ENCODE measurements at regions not wholly inside any gene's neighbourhood (a gene's known extent, or its start where the extent isn't known, plus 50 kb on each side); places are given as distances from the start of the nearest gene placed in this dataset.

DNA sequence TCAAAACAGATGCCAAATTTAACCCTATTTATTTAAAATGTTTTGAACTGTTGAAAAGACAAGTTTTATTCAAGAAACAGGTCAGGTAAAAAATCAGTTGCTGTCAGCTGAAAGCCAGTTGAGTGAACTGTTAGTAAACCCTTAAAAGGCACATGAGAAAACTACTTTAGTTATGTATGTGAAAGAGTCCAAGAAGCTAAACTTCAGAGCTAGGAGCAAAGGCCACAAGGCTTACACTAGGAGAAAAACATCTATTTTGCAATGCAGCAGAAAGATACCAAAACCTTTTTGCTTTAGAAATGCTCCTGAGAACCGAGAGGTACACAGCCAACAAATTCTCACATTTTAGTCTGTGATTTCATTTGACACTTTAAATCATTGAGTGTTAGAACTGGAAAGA is 375.2 kb downstream of the FSCB start:
- TF ChIP-seq, protein P1, sequence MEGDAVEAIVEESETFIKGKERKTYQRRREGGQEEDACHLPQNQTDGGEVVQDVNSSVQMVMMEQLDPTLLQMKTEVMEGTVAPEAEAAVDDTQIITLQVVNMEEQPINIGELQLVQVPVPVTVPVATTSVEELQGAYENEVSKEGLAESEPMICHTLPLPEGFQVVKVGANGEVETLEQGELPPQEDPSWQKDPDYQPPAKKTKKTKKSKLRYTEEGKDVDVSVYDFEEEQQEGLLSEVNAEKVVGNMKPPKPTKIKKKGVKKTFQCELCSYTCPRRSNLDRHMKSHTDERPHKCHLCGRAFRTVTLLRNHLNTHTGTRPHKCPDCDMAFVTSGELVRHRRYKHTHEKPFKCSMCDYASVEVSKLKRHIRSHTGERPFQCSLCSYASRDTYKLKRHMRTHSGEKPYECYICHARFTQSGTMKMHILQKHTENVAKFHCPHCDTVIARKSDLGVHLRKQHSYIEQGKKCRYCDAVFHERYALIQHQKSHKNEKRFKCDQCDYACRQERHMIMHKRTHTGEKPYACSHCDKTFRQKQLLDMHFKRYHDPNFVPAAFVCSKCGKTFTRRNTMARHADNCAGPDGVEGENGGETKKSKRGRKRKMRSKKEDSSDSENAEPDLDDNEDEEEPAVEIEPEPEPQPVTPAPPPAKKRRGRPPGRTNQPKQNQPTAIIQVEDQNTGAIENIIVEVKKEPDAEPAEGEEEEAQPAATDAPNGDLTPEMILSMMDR (conservative IDR thresholded peaks at IDR 0.05 in 1 of 2, IDR thresholded peaks at IDR 0.05 in 1 of 2; ENCODE audit: low read depth in 1 of 2, low read length in 2 of 2): no peak
- no peak for TF ChIP-seq EZH2 (IDR thresholded peaks at IDR 0.05; ENCODE audit: low read length, missing control alignments)
